ENCODE measurements at regions not wholly inside any gene's neighbourhood (a gene's known extent, or its start where the extent isn't known, plus 50 kb on each side); places are given as distances from the start of the nearest gene placed in this dataset.

DNA sequence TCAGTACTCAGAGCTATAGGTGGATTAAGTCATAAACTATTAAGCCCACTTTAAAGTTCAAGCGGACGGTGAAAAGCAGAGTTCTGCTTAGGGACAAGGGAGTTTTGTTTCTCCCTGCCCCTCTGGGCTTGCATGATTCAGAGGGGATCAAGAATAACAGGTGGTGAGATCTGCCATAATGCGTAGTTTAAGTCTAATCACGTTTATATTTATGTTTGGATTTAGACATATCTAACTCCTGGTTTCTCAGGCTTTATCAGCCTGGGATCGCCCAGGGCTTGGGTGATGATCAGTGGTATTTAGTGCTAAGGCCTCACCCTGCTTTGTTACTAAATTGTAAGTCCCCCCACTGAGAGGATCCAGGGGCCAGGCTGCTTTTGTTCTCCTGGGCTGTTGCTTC, 335.4 kb upstream of the NRP1 start:
- Histone ChIP-seq H3K9ac (ENCODE audit: extremely low read depth, insufficient read length, low read length) (no peak overlapping the region), H3K27me3 (ENCODE audit: insufficient read depth, low read length) (no peaks in the 10 kb centered on the region), H3K79me2 (ENCODE audit: insufficient read depth, low read length) (no peaks in the 10 kb centered on the region), H4K20me1 (ENCODE audit: control insufficient read depth, insufficient read depth, insufficient read length) (no peaks in the 10 kb centered on the region), H3K27ac (ENCODE audit: insufficient read length, low read depth, low read length) (no peak overlapping the region), H2BK5ac (ENCODE audit: insufficient read length, low read length) (no peak overlapping the region), H3K9me3 (ENCODE audit: control insufficient read depth, low read depth, low read length) (no peaks in the 10 kb centered on the region), H2AK5ac (ENCODE audit: insufficient read length, low read length) (no peak overlapping the region), H3T11ph (ENCODE audit: low read length) (no peak overlapping the region), H3K18ac (ENCODE audit: insufficient read length, low read depth, low read length) (no peak overlapping the region), H3K4me1 (ENCODE audit: insufficient read depth, low read length) (no peaks in the 10 kb centered on the region), H3K4me2 (ENCODE audit: insufficient read depth, insufficient read length, low read length) (no peak overlapping the region), H2BK15ac (ENCODE audit: low read depth, low read length) (no peak overlapping the region), H3K23me2 (ENCODE audit: insufficient read length, low read depth, low read length, poor library complexity, severe bottlenecking) (no peaks in the 10 kb centered on the region), H3K56ac (ENCODE audit: insufficient read length, low read depth, low read length) (no peak overlapping the region), H4K91ac (ENCODE audit: insufficient read length, low read depth, low read length) (no peak overlapping the region), H3K4ac (ENCODE audit: low read depth, low read length) (no peak overlapping the region), H3K79me1 (ENCODE audit: insufficient read depth, low read depth, low read length, poor library complexity, severe bottlenecking) (no peaks in the 10 kb centered on the region), H2BK20ac (ENCODE audit: low read depth, low read length, poor library complexity, severe bottlenecking) (no peak overlapping the region), H2AFZ (ENCODE audit: low read length) (no peak overlapping the region), H3K23ac (ENCODE audit: insufficient read length, low read depth, low read length) (no peak overlapping the region), H4K5ac (ENCODE audit: insufficient read length, low read depth, low read length) (no peak overlapping the region), H3K14ac (ENCODE audit: insufficient read depth, low read length) (no peak overlapping the region), H4K8ac (replicated peaks; ENCODE audit: insufficient read length, low read depth, low read length) (no peak overlapping the region), H2BK12ac (ENCODE audit: insufficient read length, low read depth, low read length) (no peak overlapping the region), H2BK120ac (ENCODE audit: low read depth, low read length, poor library complexity, severe bottlenecking) (no peak overlapping the region)
- no peak overlapping the region for H3K4me3 Mint-ChIP-seq
- H3K27ac Mint-ChIP-seq, result no peak overlapping the region
- H3K4me1 Mint-ChIP-seq, result no peaks in the 10 kb centered on the region
- no peaks in the 10 kb centered on the region; a peak in 1 of 5 replicates for H3K9me3 Mint-ChIP-seq
- no peaks in the 10 kb centered on the region; a peak in 1 of 7 replicates for H3K36me3 Mint-ChIP-seq (ENCODE audit: insufficient read depth in 1 of 3, low read depth in 3 of 3)
- TF ChIP-seq, protein P1, sequence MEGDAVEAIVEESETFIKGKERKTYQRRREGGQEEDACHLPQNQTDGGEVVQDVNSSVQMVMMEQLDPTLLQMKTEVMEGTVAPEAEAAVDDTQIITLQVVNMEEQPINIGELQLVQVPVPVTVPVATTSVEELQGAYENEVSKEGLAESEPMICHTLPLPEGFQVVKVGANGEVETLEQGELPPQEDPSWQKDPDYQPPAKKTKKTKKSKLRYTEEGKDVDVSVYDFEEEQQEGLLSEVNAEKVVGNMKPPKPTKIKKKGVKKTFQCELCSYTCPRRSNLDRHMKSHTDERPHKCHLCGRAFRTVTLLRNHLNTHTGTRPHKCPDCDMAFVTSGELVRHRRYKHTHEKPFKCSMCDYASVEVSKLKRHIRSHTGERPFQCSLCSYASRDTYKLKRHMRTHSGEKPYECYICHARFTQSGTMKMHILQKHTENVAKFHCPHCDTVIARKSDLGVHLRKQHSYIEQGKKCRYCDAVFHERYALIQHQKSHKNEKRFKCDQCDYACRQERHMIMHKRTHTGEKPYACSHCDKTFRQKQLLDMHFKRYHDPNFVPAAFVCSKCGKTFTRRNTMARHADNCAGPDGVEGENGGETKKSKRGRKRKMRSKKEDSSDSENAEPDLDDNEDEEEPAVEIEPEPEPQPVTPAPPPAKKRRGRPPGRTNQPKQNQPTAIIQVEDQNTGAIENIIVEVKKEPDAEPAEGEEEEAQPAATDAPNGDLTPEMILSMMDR (conservative IDR thresholded peaks at IDR 0.05), result no peak
- no peaks in the 10 kb centered on the region for H3K27me3 Mint-ChIP-seq (ENCODE audit: low read depth)
- DNase-seq, result no peak
- no CpG with 5 or more reads among the region's 5 CpGs for WGBS (ENCODE audit: extremely low coverage, insufficient read length, low lambda C conversion rate)

Measured in H9 (cell line).